Thymus (tissue), 11 donors: ENCODE measurements at regions not wholly inside any gene's neighbourhood (a gene's known extent, or its start where the extent isn't known, plus 50 kb on each side); places are given as distances from the start of the nearest gene placed in this dataset.
"Not testable (repeated sequence)": the region's sequence is repeated elsewhere in the genome, so short reads cannot be mapped to it uniquely, and the experiment has no call there.

ENCODE experiments used
- DNase-seq, 9 donors: peaks; one replicate each; pipeline ENCODE4 v3.0.0-alpha.2; 2013; ENCODE audit warnings: low spot score in 9 of 9, low read depth in 6 of 9, missing footprints in 1 of 9
- H3K27ac ChIP-seq, 2 donors: one replicate each; pipeline ENCODE4 v1.5.1; 2013; ENCODE audit warnings: control low read depth in 1 of 2, low read depth in 1 of 2, low read length in 1 of 2, mild to moderate bottlenecking in 1 of 2, moderate library complexity in 1 of 2
- H3K27me3 ChIP-seq, 2 donors: one replicate each; pipeline ENCODE4 v1.5.1; 2013; ENCODE audit warnings: low read length in 1 of 2; ENCODE audit not compliant: control insufficient read depth in 2 of 2, insufficient read depth in 1 of 2
- H3K36me3 ChIP-seq, 2 donors: one replicate each; pipeline ENCODE4 v1.5.1; 2013; ENCODE audit warnings: low read length in 1 of 2, mild to moderate bottlenecking in 1 of 2, moderate library complexity in 1 of 2; ENCODE audit not compliant: control insufficient read depth in 2 of 2, insufficient read depth in 2 of 2
- H3K4me1 ChIP-seq, 2 donors: one replicate each; pipeline ENCODE4 v1.5.1; 2013; ENCODE audit warnings: low read length in 2 of 2; ENCODE audit not compliant: control insufficient read depth in 2 of 2, insufficient read depth in 2 of 2
- H3K4me3 ChIP-seq, 2 donors: one replicate each; pipeline ENCODE4 v1.5.1; 2013; ENCODE audit warnings: low read length in 2 of 2, control low read depth in 1 of 2, mild to moderate bottlenecking in 1 of 2
- H3K9me3 ChIP-seq, 2 donors: one replicate each; pipeline ENCODE4 v1.5.1; 2013; ENCODE audit warnings: low read length in 1 of 2, mild to moderate bottlenecking in 1 of 2; ENCODE audit not compliant: control insufficient read depth in 2 of 2, insufficient read depth in 1 of 2
- WGBS: extraction: QIAGEN DNeasy Blood & Tissue Kit; methylation state at CpG from one replicate; pipeline ENCODE4 v1.1.7; 2013; 5-methylcytosine and 5-hydroxymethylcytosine counted together
- donor health status: healthy.

DNA sequence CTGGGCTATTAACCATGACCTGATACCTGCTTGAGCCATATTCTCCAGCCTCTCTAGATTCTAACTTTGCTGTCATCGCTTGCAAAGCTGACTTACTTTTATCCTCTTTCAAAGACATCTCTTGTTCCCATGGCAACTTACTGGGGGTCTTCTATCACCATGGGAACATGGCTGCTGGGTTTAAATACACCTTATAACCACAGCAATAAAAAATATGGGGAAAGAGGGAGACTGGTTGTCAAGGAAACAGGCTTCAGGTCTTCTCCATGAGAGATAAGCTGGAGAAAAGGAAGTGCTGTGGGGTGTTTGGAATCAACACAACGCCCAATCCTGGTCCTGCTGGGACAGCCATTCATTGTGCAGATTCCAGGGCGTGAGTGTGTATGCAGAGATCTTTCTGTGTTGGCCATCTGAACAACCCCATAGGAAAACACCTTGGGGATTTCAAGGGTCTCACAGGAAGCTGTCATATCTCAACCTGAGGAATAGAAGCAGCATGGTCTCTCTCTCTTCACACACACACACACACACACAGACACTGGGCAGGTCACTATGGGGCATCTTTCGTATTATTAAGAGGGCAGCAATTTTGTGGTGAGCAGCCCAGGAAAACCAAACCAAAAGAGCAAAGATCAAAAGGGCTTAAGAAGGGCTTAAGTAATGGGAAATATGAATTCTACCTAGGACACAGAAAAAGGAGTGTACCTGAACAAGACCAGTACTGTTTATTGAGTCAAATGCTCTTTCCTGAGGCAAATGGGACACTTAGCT lies 344.7 kb upstream of the NCAM1 start:
- Histone ChIP-seq H3K4me1 (no peaks in the 10 kb centered on the region), H3K36me3 (no peaks in the 10 kb centered on the region), H3K4me3 (no peak overlapping the region), H3K9me3 (no peaks in the 10 kb centered on the region), H3K27me3 (no peaks in the 10 kb centered on the region), H3K27ac (no peak overlapping the region)
- 76% methylated on average over 4 of the region's 4 CpGs for WGBS
- DNase-seq: no peak

DNA sequence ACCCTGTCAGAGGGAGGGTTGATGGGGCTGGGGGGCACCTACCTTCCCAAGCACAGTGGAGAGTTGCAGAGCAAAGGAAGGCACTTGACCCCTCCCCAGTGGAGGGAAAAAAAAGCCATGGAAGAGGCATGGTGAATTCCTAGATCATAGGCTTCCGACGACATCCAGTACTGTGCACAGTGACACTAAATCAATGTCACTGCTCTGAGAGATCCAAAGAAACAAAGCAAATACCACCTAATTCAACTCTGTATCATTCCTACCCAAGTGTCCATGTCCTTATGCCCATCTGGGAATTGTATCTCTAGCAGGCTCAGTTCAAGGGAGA lies 344.2 kb upstream of the NCAM1 start:
- Histone ChIP-seq H3K36me3 (no peaks in the 10 kb centered on the region), H3K27me3 (no peaks in the 10 kb centered on the region), H3K27ac (no peak overlapping the region), H3K4me1 (no peaks in the 10 kb centered on the region), H3K4me3 (no peak overlapping the region), H3K9me3 (no peaks in the 10 kb centered on the region)
- 88% methylated on average over 2 of the region's 2 CpGs for WGBS
- no peak for DNase-seq

DNA sequence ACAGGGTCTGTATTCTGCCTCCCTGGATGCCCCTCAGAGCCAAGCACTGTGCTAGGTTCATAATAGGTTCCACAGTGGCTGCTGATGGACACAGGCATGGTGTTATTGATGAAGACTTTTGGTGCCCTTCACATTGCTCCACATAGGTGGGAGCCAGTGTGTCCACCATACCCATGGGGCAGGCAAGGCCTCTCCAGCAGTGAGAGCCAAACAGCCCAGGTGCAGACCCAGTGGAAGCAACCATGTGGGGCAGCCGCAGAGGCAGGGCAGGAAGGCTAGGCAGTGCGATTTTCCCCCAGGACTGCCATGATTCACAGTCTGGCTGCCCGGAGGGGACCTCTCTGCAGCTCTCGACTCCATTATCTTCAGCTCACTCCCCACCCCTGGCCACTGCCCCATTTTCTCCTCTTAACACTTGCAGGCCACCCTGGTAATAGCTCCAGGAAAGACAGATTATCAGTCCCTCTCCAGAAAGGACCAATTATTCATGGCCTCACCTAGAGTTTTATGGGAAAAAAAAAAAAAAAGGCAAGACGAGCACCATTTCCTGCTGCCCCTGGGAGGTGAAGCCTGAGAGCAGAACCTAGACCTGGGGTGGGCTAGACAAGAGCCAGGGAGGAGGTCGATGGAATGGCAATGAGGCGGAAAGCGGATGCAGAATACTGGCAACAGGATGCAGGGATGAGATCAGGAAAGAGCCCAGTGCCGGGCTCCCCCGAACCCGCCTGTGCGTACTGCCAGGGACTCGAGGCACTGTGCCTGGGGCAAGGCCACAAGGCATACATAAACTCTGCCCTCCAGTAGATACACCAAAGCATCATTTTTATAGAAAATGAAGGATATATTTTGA lies 343.0 kb upstream of the NCAM1 start:
- no peak overlapping the region for H3K27ac ChIP-seq
- H3K36me3 ChIP-seq: no peaks in the 10 kb centered on the region
- H3K4me1 ChIP-seq: no peaks in the 10 kb centered on the region
- H3K27me3 ChIP-seq: no peaks in the 10 kb centered on the region
- no peaks in the 10 kb centered on the region for H3K9me3 ChIP-seq
- WGBS: 69% methylated on average over 13 of the region's 13 CpGs
- no peak overlapping the region for H3K4me3 ChIP-seq
- no peak for DNase-seq

DNA sequence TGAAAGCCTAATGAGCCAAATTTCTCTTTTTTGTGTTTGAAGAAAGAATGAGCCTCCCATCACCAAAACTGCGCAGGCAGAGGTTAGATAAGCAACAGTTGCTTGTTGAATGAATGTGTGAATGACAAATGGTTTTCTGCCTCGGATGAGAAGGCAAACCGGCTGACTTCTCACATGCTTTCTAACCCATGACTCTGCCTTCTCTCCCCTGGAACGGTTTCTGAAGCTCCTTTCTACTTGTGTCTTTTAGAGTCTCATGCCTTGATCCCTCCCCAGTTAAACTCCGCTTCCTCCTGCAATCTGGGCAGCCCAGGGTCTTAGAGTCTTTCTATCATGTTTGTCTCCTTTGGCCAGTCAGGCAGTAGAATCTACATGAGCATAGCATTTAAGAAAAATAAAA lies 342.1 kb upstream of the NCAM1 start:
- Histone ChIP-seq H3K36me3 (no peaks in the 10 kb centered on the region), H3K27ac (no peak overlapping the region), H3K27me3 (no peaks in the 10 kb centered on the region), H3K9me3 (no peaks in the 10 kb centered on the region), H3K4me3 (no peak overlapping the region), H3K4me1 (no peaks in the 10 kb centered on the region)
- no peak for DNase-seq
- WGBS: 78% methylated on average over 5 of the region's 5 CpGs

DNA sequence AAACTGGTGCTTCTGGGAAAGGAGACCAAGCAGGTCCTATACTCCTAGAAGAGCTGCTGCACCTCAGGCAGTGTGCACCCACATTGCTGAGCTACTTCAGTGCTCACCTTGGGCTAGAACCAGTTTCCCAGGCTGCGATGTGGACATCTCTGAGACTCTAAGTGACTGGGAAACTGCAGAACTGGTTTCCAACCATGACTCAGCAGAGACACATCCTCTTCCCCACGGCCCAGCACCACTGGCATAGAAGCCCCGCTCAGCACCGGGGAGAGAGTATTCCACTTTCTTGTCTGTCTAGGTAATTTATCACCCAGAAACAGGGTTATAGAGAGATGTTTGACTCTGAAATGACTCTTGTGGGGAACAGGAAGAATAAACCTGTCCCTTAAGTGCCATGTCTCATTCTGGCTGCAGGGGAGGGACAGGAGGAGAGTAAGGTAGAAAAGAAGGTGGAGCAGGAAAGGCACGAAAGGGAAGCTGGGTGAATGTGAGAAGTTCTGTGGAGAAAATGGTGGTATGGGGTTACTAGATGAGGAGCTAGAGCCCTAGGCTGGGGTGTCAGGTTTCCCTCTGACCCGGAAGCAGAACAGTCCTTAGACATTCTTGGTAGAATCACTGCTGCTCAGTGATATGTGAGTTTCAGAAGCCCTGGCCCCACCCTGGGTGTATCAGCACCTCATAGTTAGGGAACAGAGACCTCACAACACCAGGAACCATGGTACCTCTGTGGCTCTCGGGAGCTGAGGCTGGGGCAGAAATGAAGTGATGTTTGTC lies 340.4 kb upstream of the NCAM1 start:
- H3K4me1 ChIP-seq: no peaks in the 10 kb centered on the region
- no peaks in the 10 kb centered on the region for H3K36me3 ChIP-seq
- DNase-seq: no peak
- H3K4me3 ChIP-seq: no peak overlapping the region
- WGBS: 53% methylated on average over 7 of the region's 7 CpGs
- H3K9me3 ChIP-seq: no peaks in the 10 kb centered on the region
- no peak overlapping the region for H3K27ac ChIP-seq
- H3K27me3 ChIP-seq: no peaks in the 10 kb centered on the region

DNA sequence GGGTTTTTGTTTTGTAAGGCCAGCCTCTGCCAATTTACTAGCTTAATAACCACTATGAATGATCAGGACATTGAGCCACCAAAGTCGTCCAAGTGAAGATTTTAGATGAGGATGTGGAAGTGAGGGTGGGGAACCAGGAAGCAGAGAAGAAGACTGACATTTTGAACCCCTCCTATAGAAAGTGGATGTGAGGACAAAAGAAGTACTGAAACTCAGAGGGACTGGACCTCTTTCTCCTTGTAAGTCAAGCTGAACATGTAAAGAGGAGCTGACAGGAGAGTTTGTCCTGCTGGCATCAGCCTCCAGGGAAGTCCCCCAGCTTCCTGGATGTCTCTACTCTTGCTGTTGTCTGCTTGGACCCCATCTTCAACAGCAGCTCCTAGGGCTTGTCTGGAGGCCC lies 338.2 kb upstream of the NCAM1 start:
- 65% methylated on average over 1 of the region's 1 CpG for WGBS
- no peak for DNase-seq
- Histone ChIP-seq H3K36me3 (no peaks in the 10 kb centered on the region), H3K9me3 (no peaks in the 10 kb centered on the region), H3K27me3 (no peaks in the 10 kb centered on the region), H3K4me1 (no peaks in the 10 kb centered on the region), H3K27ac (no peak overlapping the region), H3K4me3 (no peak overlapping the region)

DNA sequence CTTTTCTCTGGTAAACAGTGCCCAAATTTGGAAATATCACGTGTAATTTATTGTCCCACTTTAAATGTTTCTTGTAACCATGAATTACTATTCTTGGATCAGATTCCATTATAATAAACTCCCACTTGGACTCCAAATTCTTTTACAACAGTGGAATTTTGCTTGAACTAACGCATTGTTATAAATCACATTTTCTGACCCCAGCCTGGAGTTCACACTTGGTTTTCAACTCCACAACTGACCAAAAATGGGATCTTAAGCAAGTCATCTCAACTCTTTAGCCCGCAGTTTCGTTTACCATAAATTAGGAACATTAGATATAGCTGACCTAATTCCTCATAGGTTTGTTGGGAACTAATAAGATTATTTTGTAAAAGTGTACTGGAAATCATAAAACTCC lies 336.8 kb upstream of the NCAM1 start:
- Histone ChIP-seq H3K27ac (no peak overlapping the region), H3K4me1 (no peaks in the 10 kb centered on the region), H3K4me3 (no peak overlapping the region), H3K36me3 (no peaks in the 10 kb centered on the region), H3K27me3 (no peaks in the 10 kb centered on the region), H3K9me3 (no peaks in the 10 kb centered on the region)
- 91% methylated on average over 4 of the region's 4 CpGs for WGBS
- no peak for DNase-seq

DNA sequence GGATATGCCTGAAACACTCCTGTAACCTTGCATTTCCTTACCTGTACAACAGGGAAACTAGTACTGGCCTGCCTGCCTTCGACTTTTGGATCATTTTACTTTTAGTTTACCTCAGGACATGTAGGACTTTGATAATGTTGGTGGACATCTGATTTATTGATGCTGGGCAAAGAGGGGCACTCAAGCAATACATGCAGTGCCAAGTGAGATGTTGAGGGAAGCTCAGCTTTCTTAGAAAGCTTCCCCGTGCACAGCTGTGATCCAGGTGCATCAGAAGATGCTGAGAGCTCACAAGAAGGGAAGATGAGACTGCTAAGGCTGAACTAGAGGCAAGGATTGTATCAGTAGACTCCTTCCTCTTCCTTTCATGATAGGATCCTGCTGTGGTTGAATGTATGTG lies 336.2 kb upstream of the NCAM1 start:
- H3K9me3 ChIP-seq, H3K4me3 ChIP-seq, H3K4me1 ChIP-seq, DNase-seq, H3K27ac ChIP-seq, H3K36me3 ChIP-seq, H3K27me3 ChIP-seq: not testable (repeated sequence)
- 78% methylated on average over 2 of the region's 2 CpGs for WGBS

DNA sequence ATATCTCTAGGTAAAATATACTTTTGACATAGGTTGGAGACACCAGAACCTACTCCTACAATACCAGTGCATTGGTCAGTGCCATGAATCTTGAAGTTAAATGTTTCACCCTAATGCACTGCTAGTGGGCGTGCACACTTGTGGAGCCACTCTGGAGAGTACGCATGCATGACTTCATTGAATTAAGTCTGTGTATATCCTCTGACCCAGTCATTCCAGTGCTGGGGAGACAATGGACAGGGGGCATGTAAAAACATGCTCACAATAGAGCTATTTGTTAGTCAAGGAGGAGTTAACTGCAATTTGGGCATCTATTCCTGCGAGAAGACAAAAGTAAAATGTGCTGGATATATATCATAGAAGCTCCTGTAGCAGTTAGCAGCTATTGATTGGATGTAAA lies 335.4 kb upstream of the NCAM1 start:
- H3K9me3 ChIP-seq: no peaks in the 10 kb centered on the region
- no peaks in the 10 kb centered on the region for H3K36me3 ChIP-seq
- H3K4me3 ChIP-seq: no peak overlapping the region
- no peak for DNase-seq
- 84% methylated on average over 3 of the region's 3 CpGs for WGBS
- H3K4me1 ChIP-seq: no peaks in the 10 kb centered on the region
- H3K27ac ChIP-seq: no peak overlapping the region
- H3K27me3 ChIP-seq: no peaks in the 10 kb centered on the region
